Stimulated activated naive B cell treated with anti-CD40 and anti-IgM and Interleukin-4, amounts not matched to agents 10 μg/mL and 1 μg/mL and 100 μg/mL, for 72 hours (primary cell): ENCODE measurements at regions not wholly inside any gene's neighbourhood (a gene's known extent, or its start where the extent isn't known, plus 50 kb on each side); places are given as distances from the start of the nearest gene placed in this dataset.
"Not testable (repeated sequence)": the region's sequence is repeated elsewhere in the genome, so short reads cannot be mapped to it uniquely, and the experiment has no call there.

Experiments used
- ATAC-seq, 2 donors: fragments of 150-1000 bp; cut with Tn5 transposase; replicated peaks; 2 replicates each; pipeline ENCODE4 v1.10.0; 2021; ENCODE audit warnings: moderate library complexity in 1 of 2
- DNase-seq: peaks from one replicate; pipeline ENCODE4 v3.0.0; 2021
- H3K27ac Mint-ChIP-seq: one replicate; pipeline ENCODE4 v1.8.0; 2022; ENCODE audit warnings: mild to moderate bottlenecking, mixed read lengths
- H3K27me3 Mint-ChIP-seq, 2 donors: one replicate each; pipeline ENCODE4 v1.8.0; 2022; ENCODE audit warnings: mixed read lengths in 2 of 2
- H3K36me3 Mint-ChIP-seq, 2 donors: one replicate each; pipeline ENCODE4 v1.8.0; 2022; ENCODE audit warnings: mixed read lengths in 2 of 2, mild to moderate bottlenecking in 1 of 2
- H3K4me1 Mint-ChIP-seq, 2 donors: one replicate each; pipeline ENCODE4 v1.8.0; 2022; ENCODE audit warnings: mixed read lengths in 2 of 2, mild to moderate bottlenecking in 1 of 2
- H3K4me3 Mint-ChIP-seq, 2 donors: one replicate each; pipeline ENCODE4 v1.8.0; 2022; ENCODE audit warnings: mild to moderate bottlenecking in 2 of 2, mixed read lengths in 2 of 2, moderate library complexity in 1 of 2
- H3K9me3 Mint-ChIP-seq, 2 donors: one replicate each; pipeline ENCODE4 v1.8.0; 2022; ENCODE audit warnings: mixed read lengths in 2 of 2, mild to moderate bottlenecking in 1 of 2

DNA sequence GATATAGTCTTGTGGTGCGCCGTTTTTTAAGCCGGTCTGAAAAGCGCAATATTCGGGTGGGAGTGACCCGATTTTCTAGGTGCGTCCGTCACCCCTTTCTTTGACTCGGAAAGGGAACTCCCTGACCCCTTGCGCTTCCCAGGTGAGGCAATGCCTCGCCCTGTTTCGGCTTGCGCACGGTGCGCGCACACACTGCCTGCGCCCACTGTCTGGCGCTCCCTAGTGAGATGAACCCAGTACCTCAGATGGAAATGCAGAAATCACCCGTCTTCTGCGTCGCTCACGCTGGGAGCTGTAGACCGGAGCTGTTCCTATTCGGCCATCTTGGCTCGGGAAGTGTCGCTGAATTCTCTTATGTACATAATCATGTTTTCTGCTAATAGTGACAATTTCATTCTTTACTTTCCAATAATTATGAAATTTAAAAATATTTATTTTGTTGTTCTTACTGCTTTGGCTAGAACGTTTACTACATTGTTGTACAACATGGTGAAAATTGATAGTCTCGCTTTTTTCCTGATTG is 61.2 kb upstream of the MINDY3 start:
- not testable (repeated sequence) for H3K9me3 Mint-ChIP-seq, ATAC-seq, H3K4me1 Mint-ChIP-seq

GRCh38 chr10:15931376-15931775 is 71.1 kb upstream of the MINDY3 start:
- Mint-ChIP-seq H3K4me1 (no peaks in the 10 kb centered on the region), H3K27me3 (peaks cover 5 to 8% of the 10 kb centered on the region in 2 donors), H3K9me3 (peaks cover 6% of the 10 kb centered on the region in 2 donors), H3K36me3 (peaks cover 0 to 1% of the 10 kb centered on the region in 2 donors), H3K4me3 (no peak overlapping the region), H3K27ac (no peak overlapping the region)
- ATAC-seq (no peak), DNase-seq (no peak)

More for the DNA sequence above, 61.2 kb upstream of the MINDY3 start:
- H3K27me3 Mint-ChIP-seq, H3K4me3 Mint-ChIP-seq, H3K36me3 Mint-ChIP-seq, H3K27ac Mint-ChIP-seq, DNase-seq: not testable (repeated sequence)

DNA sequence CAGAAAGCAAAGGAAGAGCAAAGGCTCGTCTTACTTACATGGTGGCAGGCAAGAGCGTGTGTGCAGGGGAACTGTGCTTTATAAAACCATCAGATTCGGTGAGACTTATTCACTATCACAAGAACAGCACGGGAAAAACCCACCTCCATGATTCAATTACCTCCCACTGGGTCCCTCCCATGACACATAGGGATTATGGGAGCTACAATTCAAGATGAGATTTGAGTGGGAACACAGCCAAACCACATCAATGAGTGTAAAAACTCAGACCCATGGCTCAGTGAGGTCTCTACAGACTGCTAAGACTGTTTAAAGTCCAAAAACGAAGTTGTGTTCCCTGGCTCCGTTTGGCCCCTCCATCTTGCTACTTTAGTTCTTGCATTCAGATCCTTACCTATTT is 79.2 kb upstream of the MINDY3 start:
- DNase-seq, H3K9me3 Mint-ChIP-seq, H3K36me3 Mint-ChIP-seq, H3K4me1 Mint-ChIP-seq, ATAC-seq, H3K27ac Mint-ChIP-seq, H3K27me3 Mint-ChIP-seq, H3K4me3 Mint-ChIP-seq: not testable (repeated sequence)

DNA sequence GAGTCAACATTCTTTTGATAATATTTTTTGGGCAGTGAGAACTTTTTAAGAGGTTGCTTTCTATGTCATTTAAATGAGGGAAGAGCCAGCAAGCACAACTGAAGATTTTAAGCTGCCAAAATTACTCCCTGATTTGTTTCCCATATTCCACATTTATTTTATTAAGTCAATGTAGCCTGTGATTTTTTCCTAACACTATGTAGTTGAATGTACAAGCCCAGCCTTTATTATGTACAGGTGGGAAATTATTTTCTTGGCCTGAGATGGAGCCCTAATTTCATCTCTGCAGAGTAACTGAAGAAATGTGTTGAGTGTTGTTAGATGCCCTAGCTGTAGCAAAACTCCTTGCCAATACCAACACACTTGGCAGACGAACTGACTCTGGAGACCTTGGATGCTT is 83.1 kb upstream of the MINDY3 start:
- no peak overlapping the region for H3K27ac Mint-ChIP-seq
- no peak for ATAC-seq
- H3K27me3 Mint-ChIP-seq: peaks cover 0 to 4% of the 10 kb centered on the region in 2 donors
- no peak for DNase-seq
- H3K9me3 Mint-ChIP-seq: peaks cover 9 to 11% of the 10 kb centered on the region in 2 donors
- no peak overlapping the region for H3K4me3 Mint-ChIP-seq
- no peaks in the 10 kb centered on the region for H3K36me3 Mint-ChIP-seq
- no peaks in the 10 kb centered on the region for H3K4me1 Mint-ChIP-seq

GRCh38 chr10:15954188-15954587 is 93.9 kb upstream of the MINDY3 start:
- Mint-ChIP-seq H3K4me1 (no peaks in the 10 kb centered on the region), H3K27ac (no peak overlapping the region), H3K4me3 (no peak overlapping the region), H3K9me3 (no peaks in the 10 kb centered on the region), H3K36me3 (no peaks in the 10 kb centered on the region), H3K27me3 (no peaks in the 10 kb centered on the region)
- DNase-seq (no peak), ATAC-seq (no peak)

- peaks cover 0 to 5% of the 10 kb centered on the region in 2 donors for H3K27me3 Mint-ChIP-seq
- H3K36me3 Mint-ChIP-seq: no peaks in the 10 kb centered on the region
- H3K9me3 Mint-ChIP-seq: peaks cover 0 to 2% of the 10 kb centered on the region in 2 donors
- no peaks in the 10 kb centered on the region for H3K4me1 Mint-ChIP-seq
- no peak overlapping the region for H3K27ac Mint-ChIP-seq
- H3K4me3 Mint-ChIP-seq: no peak overlapping the region
- DNase-seq (no peak), ATAC-seq (no peak)
These were observed 100.0 kb upstream of the MINDY3 start for GRCh38 chr10:15960277-15960676.

GRCh38 chr10:15972736-15973135 is 112.4 kb upstream of the MINDY3 start:
- not testable (repeated sequence) for H3K27me3 Mint-ChIP-seq, H3K4me1 Mint-ChIP-seq, H3K36me3 Mint-ChIP-seq, H3K27ac Mint-ChIP-seq, ATAC-seq, H3K4me3 Mint-ChIP-seq, H3K9me3 Mint-ChIP-seq, DNase-seq

- no peak for DNase-seq
- Mint-ChIP-seq H3K27ac (no peak overlapping the region), H3K27me3 (no peaks in the 10 kb centered on the region), H3K4me1 (no peaks in the 10 kb centered on the region), H3K4me3 (no peak overlapping the region), H3K9me3 (peaks cover 4 to 6% of the 10 kb centered on the region in 2 donors), H3K36me3 (no peaks in the 10 kb centered on the region)
- no peak for ATAC-seq
These were observed 125.4 kb upstream of the MINDY3 start for GRCh38 chr10:15985690-15986089.

DNA sequence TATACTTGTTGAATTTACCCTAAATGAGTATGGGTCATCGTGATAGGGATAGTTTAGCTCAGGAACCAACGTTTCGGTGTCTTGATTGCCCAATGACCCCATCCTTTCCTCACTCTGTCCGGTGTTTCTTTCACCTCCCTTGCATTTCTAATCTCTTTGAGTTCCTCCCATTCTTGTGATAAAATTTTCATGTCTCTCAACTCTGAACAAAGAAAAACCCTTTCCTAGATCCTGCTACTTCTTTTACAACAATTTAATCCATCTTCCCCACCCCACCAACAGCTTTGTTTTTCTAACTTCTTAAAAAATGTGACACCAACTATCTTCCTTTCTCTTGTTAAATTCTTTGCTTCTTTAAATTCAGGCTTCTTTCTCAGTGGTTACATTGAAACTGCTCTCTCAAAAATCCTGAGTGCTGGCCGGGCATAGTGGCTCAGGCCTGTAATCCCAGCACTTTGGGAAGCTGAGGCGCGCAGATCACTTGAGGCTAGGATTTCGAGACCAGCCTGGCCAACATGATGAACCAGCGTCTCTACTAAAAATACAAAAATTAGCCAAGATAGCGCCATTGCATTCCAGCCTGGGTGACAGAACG is 130.3 kb upstream of the MINDY3 start:
- H3K27ac Mint-ChIP-seq: no peak overlapping the region
- peaks cover 6 to 12% of the 10 kb centered on the region in 2 donors for H3K9me3 Mint-ChIP-seq
- H3K4me1 Mint-ChIP-seq: no peaks in the 10 kb centered on the region
- ATAC-seq: no peak
- DNase-seq: no peak
- no peaks in the 10 kb centered on the region for H3K27me3 Mint-ChIP-seq
- H3K4me3 Mint-ChIP-seq: no peak overlapping the region
- H3K36me3 Mint-ChIP-seq: no peaks in the 10 kb centered on the region

GRCh38 chr10:15997313-15997712 is 137.0 kb upstream of the MINDY3 start:
- no peak for ATAC-seq
- Mint-ChIP-seq H3K4me3 (no peak overlapping the region), H3K4me1 (no peaks in the 10 kb centered on the region), H3K36me3 (no peaks in the 10 kb centered on the region), H3K27ac (no peak overlapping the region), H3K9me3 (peaks cover 3 to 4% of the 10 kb centered on the region in 2 donors), H3K27me3 (no peaks in the 10 kb centered on the region)
- DNase-seq: no peak

DNA sequence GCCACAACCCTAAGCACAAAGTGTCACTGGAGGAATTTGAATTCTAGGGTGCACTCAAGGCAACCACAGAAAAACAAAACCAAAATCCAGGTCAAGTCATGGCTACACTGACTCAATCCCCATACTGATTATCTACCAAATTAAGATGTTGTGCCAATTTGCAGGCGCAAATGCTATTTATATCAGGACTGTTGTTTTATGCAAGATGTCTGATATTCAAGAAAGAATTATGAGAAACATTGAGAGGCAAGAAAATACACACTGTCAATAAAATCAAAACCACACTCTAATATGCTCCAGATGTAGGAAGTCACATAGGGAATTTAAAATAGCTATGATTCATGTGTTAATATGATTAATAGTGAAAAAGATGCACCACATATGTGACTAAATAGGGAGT is 141.3 kb upstream of the MINDY3 start:
- no peaks in the 10 kb centered on the region for H3K4me1 Mint-ChIP-seq
- no peaks in the 10 kb centered on the region for H3K27me3 Mint-ChIP-seq
- H3K36me3 Mint-ChIP-seq: no peaks in the 10 kb centered on the region
- no peak overlapping the region for H3K4me3 Mint-ChIP-seq
- ATAC-seq: no peak
- no peak for DNase-seq
- H3K9me3 Mint-ChIP-seq: peaks cover 10 to 13% of the 10 kb centered on the region in 2 donors
- H3K27ac Mint-ChIP-seq: no peak overlapping the region

DNA sequence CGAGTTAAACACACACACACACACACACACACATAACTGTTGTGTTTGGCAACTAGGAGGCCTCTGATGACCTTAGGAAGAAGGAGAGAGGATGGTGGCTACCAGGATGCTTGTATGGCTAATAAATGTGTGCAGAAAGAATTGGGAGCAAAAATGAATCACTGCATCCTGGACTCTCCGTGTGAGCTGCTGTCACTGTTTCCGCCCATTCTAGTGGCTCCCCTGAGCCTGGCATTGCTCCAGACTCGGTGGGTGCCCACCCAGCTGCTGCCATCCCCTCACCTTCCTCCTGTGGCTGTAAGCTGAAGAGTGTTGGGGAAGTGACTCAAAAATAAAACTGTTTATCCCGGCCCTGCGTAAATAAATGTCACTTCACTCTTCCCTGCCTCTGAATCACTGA is 149.5 kb upstream of the MINDY3 start:
- no peak for DNase-seq
- H3K27me3 Mint-ChIP-seq: no peaks in the 10 kb centered on the region
- no peak overlapping the region for H3K27ac Mint-ChIP-seq
- H3K36me3 Mint-ChIP-seq: no peaks in the 10 kb centered on the region
- H3K9me3 Mint-ChIP-seq: peaks cover 5 to 17% of the 10 kb centered on the region in 2 donors
- no peak overlapping the region for H3K4me3 Mint-ChIP-seq
- ATAC-seq: no peak
- H3K4me1 Mint-ChIP-seq: no peaks in the 10 kb centered on the region

DNA sequence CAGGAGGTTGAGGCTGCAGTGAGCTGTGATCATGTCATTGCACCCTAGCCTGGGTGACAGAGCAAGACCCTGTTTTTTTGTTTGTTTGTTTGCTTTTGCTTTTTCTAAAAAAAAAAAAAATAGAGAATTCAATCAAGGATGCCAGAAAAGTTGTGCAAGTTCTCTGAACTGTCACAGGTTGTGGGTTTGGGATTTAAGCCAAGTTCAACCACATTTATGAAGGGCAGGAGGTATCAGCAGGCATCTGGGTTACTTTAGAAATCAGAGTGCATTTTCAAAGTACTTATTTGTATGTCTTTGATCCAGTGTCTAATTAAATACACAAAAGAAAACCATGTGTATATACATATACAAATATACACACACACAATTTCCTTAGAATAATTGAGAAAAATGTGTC is 151.2 kb upstream of the MINDY3 start:
- ATAC-seq (no peak), DNase-seq (no peak)
- Mint-ChIP-seq H3K4me3 (no peak overlapping the region), H3K27ac (no peak overlapping the region), H3K9me3 (peaks cover 4 to 13% of the 10 kb centered on the region in 2 donors), H3K27me3 (no peaks in the 10 kb centered on the region), H3K36me3 (no peaks in the 10 kb centered on the region), H3K4me1 (no peaks in the 10 kb centered on the region)

- Mint-ChIP-seq H3K27ac (no peak overlapping the region), H3K27me3 (no peaks in the 10 kb centered on the region), H3K9me3 (peaks cover 0 to 8% of the 10 kb centered on the region in 2 donors), H3K36me3 (no peaks in the 10 kb centered on the region), H3K4me3 (no peak overlapping the region), H3K4me1 (no peaks in the 10 kb centered on the region)
- DNase-seq: no peak
- ATAC-seq: no peak
These were observed 154.2 kb upstream of the MINDY3 start for GRCh38 chr10:16014469-16014868.

DNA sequence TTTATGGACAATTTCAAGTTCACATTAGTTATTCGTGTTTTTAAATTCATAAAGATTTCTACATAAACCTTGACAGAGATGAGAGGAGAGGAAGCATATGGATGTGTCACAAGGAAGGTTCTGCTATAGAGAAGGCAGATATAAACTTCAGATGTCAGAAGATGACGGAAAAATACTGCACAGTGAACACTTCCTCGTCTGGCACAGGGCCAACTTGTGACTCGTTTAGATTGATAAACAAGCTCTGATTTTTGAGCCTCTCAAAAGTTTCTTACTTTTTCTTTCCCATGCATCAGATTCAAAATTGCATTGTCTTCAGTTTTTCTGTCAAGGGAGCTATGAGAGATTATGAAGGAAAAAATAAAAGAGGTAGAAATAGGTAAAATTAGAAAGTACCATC is 156.4 kb upstream of the MINDY3 start:
- Mint-ChIP-seq H3K36me3 (no peaks in the 10 kb centered on the region), H3K9me3 (peaks cover 5 to 9% of the 10 kb centered on the region in 2 donors), H3K27ac (no peak overlapping the region), H3K4me1 (no peaks in the 10 kb centered on the region), H3K27me3 (no peaks in the 10 kb centered on the region), H3K4me3 (no peak overlapping the region)
- ATAC-seq: no peak
- no peak for DNase-seq

DNA sequence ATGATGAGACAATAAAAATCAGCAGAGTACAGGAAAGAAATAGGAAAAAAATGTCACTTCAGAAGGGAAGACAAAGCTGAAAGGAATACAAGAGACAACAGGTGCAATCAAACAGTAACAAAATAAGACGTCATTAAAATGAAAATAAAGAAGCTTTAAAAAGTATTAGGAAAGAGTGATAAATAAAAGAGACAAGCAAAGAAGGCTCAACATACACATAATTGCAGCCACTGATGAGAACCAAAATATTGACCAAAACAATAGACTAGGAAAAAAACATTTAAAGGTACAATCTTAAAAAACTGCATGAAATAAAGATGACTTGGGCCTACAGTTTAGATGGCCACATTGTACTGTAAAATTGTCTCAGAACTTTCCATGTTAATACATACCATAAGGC is 160.5 kb upstream of the MINDY3 start:
- Mint-ChIP-seq H3K4me1 (no peaks in the 10 kb centered on the region), H3K4me3 (no peak overlapping the region), H3K36me3 (no peaks in the 10 kb centered on the region), H3K27ac (no peak overlapping the region), H3K9me3 (peaks cover 5% of the 10 kb centered on the region in 2 donors), H3K27me3 (no peaks in the 10 kb centered on the region)
- DNase-seq (no peak), ATAC-seq (no peak)
